IMR-90 (cell line): ENCODE measurements at regions not wholly inside any gene's neighbourhood (a gene's known extent, or its start where the extent isn't known, plus 50 kb on each side); places are given as distances from the start of the nearest gene placed in this dataset.
A peak's percentile ranks its signal among the peaks of the same experiment; 100 is the strongest.

Experiments used
- ATAC-seq: fragments of 200-7000 bp; cut with Tn5 transposase; 2 replicates; pipeline ENCODE4 v1.9.1; 2020; ENCODE audit warnings: low read depth, mild to moderate bottlenecking, moderate library complexity
- BruUV-seq: library from RNA; stranded (reverse); fragments of 400-500 nt; replicated peaks from 2 replicates; lab custom pipeline; 2021; lab: Mats Ljungman, UMichigan
- CTCF ChIA-PET: fragments of 300-600 bp; formaldehyde crosslinking; extraction: SDS; loops from one replicate; lab custom pipeline; 2021; ENCODE audit warnings: antibody characterized with exemption; lab: Yijun Ruan, JAX
- POLR2A ChIA-PET: fragments of 300-600 bp; sonication (Branson Sonifier 250); formaldehyde crosslinking; loops from one replicate; lab custom pipeline; 2022; ENCODE audit warnings: antibody characterized with exemption; ENCODE audit not compliant: unreplicated experiment; lab: Charles Lee
- DNase-seq: peaks from one replicate; pipeline ENCODE4 v3.0.0; 2013
- H2AFZ ChIP-seq: replicated peaks from 2 replicates; pipeline ENCODE3; 2013; ENCODE audit warnings: low read length, mild to moderate bottlenecking; ENCODE audit not compliant: poor library complexity
- H2AK5ac ChIP-seq: 2 replicates; pipeline ENCODE4 v1.6.1; 2013; ENCODE audit warnings: low read depth, low read length, inconsistent platforms
- H2AK9ac ChIP-seq: replicated peaks from 2 replicates; pipeline ENCODE3; 2013; ENCODE audit warnings: mild to moderate bottlenecking, low read depth, low read length, moderate library complexity; ENCODE audit not compliant: poor library complexity
- H2BK120ac ChIP-seq: 2 replicates; pipeline ENCODE4 v1.6.1; 2013; ENCODE audit warnings: low read depth, low read length, inconsistent platforms
- H2BK15ac ChIP-seq: 3 replicates; pipeline ENCODE4 v1.6.1; 2013; ENCODE audit warnings: low read depth, low read length, inconsistent platforms
- H2BK20ac ChIP-seq: 2 replicates; pipeline ENCODE4 v1.6.1; 2013; ENCODE audit warnings: low read depth, mild to moderate bottlenecking, inconsistent platforms, low read length, moderate library complexity
- H2BK5ac ChIP-seq: 2 replicates; pipeline ENCODE4 v1.6.1; 2013; ENCODE audit warnings: mild to moderate bottlenecking, low read depth, low read length, inconsistent platforms; ENCODE audit not compliant: poor library complexity, severe bottlenecking
- H3K14ac ChIP-seq: replicated peaks from 2 replicates; pipeline ENCODE4 v1.6.1; 2013; ENCODE audit warnings: low read depth, low read length, inconsistent platforms
- H3K18ac ChIP-seq: 2 replicates; pipeline ENCODE4 v1.6.1; 2013; ENCODE audit warnings: low read depth, low read length, control low read depth
- H3K23ac ChIP-seq: 2 replicates; pipeline ENCODE4 v1.6.1; 2013; ENCODE audit warnings: low read depth, low read length, inconsistent platforms
- H3K27ac ChIP-seq: 2 replicates; pipeline ENCODE4 v1.5.1; 2013; ENCODE audit warnings: mild to moderate bottlenecking, control low read depth, low read length; ENCODE audit not compliant: insufficient read depth
- H3K27me3 ChIP-seq: 2 replicates; pipeline ENCODE4 v1.6.1; 2013; ENCODE audit warnings: low read length; ENCODE audit not compliant: control insufficient read depth, insufficient read depth
- H3K36me3 ChIP-seq: 2 replicates; pipeline ENCODE4 v1.6.1; 2013; ENCODE audit warnings: low read length, mixed read lengths; ENCODE audit not compliant: control insufficient read depth, insufficient read depth
- H3K4ac ChIP-seq: 2 replicates; pipeline ENCODE4 v1.6.1; 2013; ENCODE audit warnings: low read depth, low read length, inconsistent platforms
- H3K4me1 ChIP-seq: 2 replicates; pipeline ENCODE4 v1.6.1; 2013; ENCODE audit warnings: low read length, mixed read lengths; ENCODE audit not compliant: control insufficient read depth, insufficient read depth
- H3K4me2 ChIP-seq: 2 replicates; pipeline ENCODE4 v1.6.1; 2013; ENCODE audit warnings: low read depth, mild to moderate bottlenecking, control low read depth, low read length, moderate library complexity
- H3K4me3 ChIP-seq: 2 replicates; pipeline ENCODE4 v1.5.1; 2013; ENCODE audit warnings: low read depth, mild to moderate bottlenecking, control low read depth, low read length, moderate library complexity; ENCODE audit not compliant: insufficient read depth
- H3K56ac ChIP-seq: 2 replicates; pipeline ENCODE4 v1.6.1; 2013; ENCODE audit warnings: low read length, inconsistent platforms; ENCODE audit not compliant: insufficient read depth; ENCODE audit errors: extremely low read depth
- H3K79me1 ChIP-seq, 2 experiments: 2 replicates each; pipeline ENCODE4 v1.6.1; 2013; ENCODE audit warnings: low read length in 2 of 2, inconsistent platforms in 1 of 2, low read depth in 1 of 2
- H3K9ac ChIP-seq: 2 replicates; pipeline ENCODE4 v1.6.1; 2013; ENCODE audit warnings: low read depth, low read length, control low read depth
- H3K9me1 ChIP-seq: 2 replicates; pipeline ENCODE4 v1.6.1; 2013; ENCODE audit warnings: low read length, inconsistent platforms; ENCODE audit not compliant: insufficient read depth
- H3K9me3 ChIP-seq: 2 replicates; pipeline ENCODE4 v1.6.1; 2013; ENCODE audit warnings: low read length; ENCODE audit not compliant: control insufficient read depth, insufficient read depth
- H4K20me1 ChIP-seq: 2 replicates; pipeline ENCODE4 v1.6.1; 2013; ENCODE audit warnings: low read length, inconsistent platforms; ENCODE audit not compliant: insufficient read depth
- H4K5ac ChIP-seq: 2 replicates; pipeline ENCODE4 v1.6.1; 2013; ENCODE audit warnings: mild to moderate bottlenecking, low read depth, low read length, control low read depth
- H4K8ac ChIP-seq, 2 experiments: 2 replicates each; pipeline ENCODE4 v1.6.1; 2013; ENCODE audit warnings: low read depth in 2 of 2, low read length in 2 of 2, control low read depth in 1 of 2, inconsistent platforms in 1 of 2
- H4K91ac ChIP-seq: 2 replicates; pipeline ENCODE4 v1.6.1; 2013; ENCODE audit warnings: low read depth, low read length, inconsistent platforms; ENCODE audit not compliant: insufficient read depth
- CEBPB ChIP-seq: IDR thresholded peaks from 2 replicates; pipeline ENCODE4 v1.6.1; 2012; ENCODE audit warnings: low read depth, low read length, improper control_type of control experiment
- CHD1 ChIP-seq: IDR thresholded peaks from 2 replicates; pipeline ENCODE4 v1.6.1; 2012; ENCODE audit warnings: low read depth, low read length, improper control_type of control experiment
- ELK1 ChIP-seq: fragments of 150-350 bp; IDR thresholded peaks from 2 replicates; pipeline ENCODE4 v1.6.1; 2016; ENCODE audit warnings: low read depth, mild to moderate bottlenecking, low read length, moderate library complexity, borderline replicate concordance
- FOS ChIP-seq: fragments of 150-350 bp; IDR thresholded peaks from 2 replicates; pipeline ENCODE4 v1.6.1; 2016; ENCODE audit warnings: low read depth, low read length
- MAFK ChIP-seq: IDR thresholded peaks from 2 replicates; pipeline ENCODE4 v1.6.1; 2012; ENCODE audit warnings: low read depth, low read length, improper control_type of control experiment
- NFE2L2 ChIP-seq: fragments of 150-350 bp; IDR thresholded peaks from 2 replicates; pipeline ENCODE4 v1.6.1; 2016; ENCODE audit warnings: low read depth, mild to moderate bottlenecking, low read length
- RAD21 ChIP-seq: IDR thresholded peaks from 2 replicates; pipeline ENCODE4 v1.6.1; 2012; ENCODE audit warnings: low read length, improper control_type of control experiment
- RCOR1 ChIP-seq: IDR thresholded peaks from 2 replicates; pipeline ENCODE4 v1.6.1; 2012; ENCODE audit warnings: mild to moderate bottlenecking, low read length, improper control_type of control experiment; ENCODE audit not compliant: insufficient replicate concordance
- USF2 ChIP-seq: fragments of 150-350 bp; IDR thresholded peaks from 2 replicates; pipeline ENCODE4 v1.6.1; 2017; ENCODE audit warnings: mild to moderate bottlenecking, antibody characterized with exemption, low read length, low read depth
- dilution Hi-C: fragments of 300-500 bp; cut with HindIII; formaldehyde crosslinking; loops from one replicate; pipeline ENCODE4 v1.14.3; 2018; ENCODE audit warnings: low sequenced_read_pairs; ENCODE audit not compliant: unreplicated experiment
- in situ Hi-C: fragments of 300-500 bp; cut with MboI; formaldehyde crosslinking; loops from 3 replicates; pipeline ENCODE4 v1.14.3; 2019; ENCODE audit warnings: low sequenced_read_pairs, inconsistent platforms, mixed read lengths
- intact Hi-C: fragments of 100-400 bp; cut with micrococcal nuclease; formaldehyde crosslinking; loops from 2 replicates; pipeline ENCODE4 v1.10.0; 2022

- no peak overlapping the region for H3K27ac ChIP-seq
These were observed 115.3 kb upstream of the SLC35G4 start for GRCh38 chr18:11494107-11494506.

More at GRCh38 chr18:11494107-11494506, 115.3 kb upstream of the SLC35G4 start:
- ChIA-PET POLR2A (no interaction called here), CTCF (interaction anchor here (1.5 kb wide), 1 partner anchor 184 kb away, joined by 4 read pairs; no protein-coding TSS in a partner anchor)
- ATAC-seq (peak; percentile 35; the same call in 1 of the 2 replicates), DNase-seq (peak; percentile 7)
- Histone ChIP-seq H3K14ac (no peak overlapping the region), H3K79me1 (no peaks in the 10 kb centered on the region), H3K18ac (no peak overlapping the region), H3K9ac (no peak overlapping the region), H3K9me3 (no peaks in the 10 kb centered on the region), H2BK120ac (no peak overlapping the region), H4K5ac (no peak overlapping the region), H2BK20ac (no peak overlapping the region), H2AFZ (no peak overlapping the region), H2BK5ac (no peak overlapping the region), H2BK15ac (no peak overlapping the region), H4K8ac (no peak overlapping the region), H3K23ac (no peak overlapping the region), H4K20me1 (no peaks in the 10 kb centered on the region), H3K36me3 (no peaks in the 10 kb centered on the region), H3K4me3 (no peak overlapping the region), H3K9me1 (no peaks in the 10 kb centered on the region), H3K4me2 (no peak overlapping the region), H3K4me1 (no peaks in the 10 kb centered on the region), H3K27me3 (no peaks in the 10 kb centered on the region), H3K4ac (no peak overlapping the region), H2AK9ac (no peak overlapping the region), H3K56ac (no peak overlapping the region), H2AK5ac (no peak overlapping the region), H4K91ac (no peak overlapping the region)
- intact Hi-C loops (no loop called here), in situ Hi-C loops (no loop called here), dilution Hi-C loops (no loop called here)
- no peak for TF ChIP-seq NFE2L2
- no peak for TF ChIP-seq USF2
- TF ChIP-seq FOS: no peak
- no peak for TF ChIP-seq MAFK
- TF ChIP-seq ELK1: no peak
- TF ChIP-seq RCOR1: no peak
- TF ChIP-seq CHD1: no peak
- no peak for TF ChIP-seq CEBPB
- no peak for TF ChIP-seq RAD21
- no TSS peak for BruUV-seq
